Activated T-helper 9 cell treated with anti-CD3 and anti-CD28 coated beads, Interleukin-2, amount 50 U/mL, for 16 hours (primary cell): ENCODE measurements at regions not wholly inside any gene's neighbourhood (a gene's known extent, or its start where the extent isn't known, plus 50 kb on each side); places are given as distances from the start of the nearest gene placed in this dataset.

Experiments
- DNase-seq: peaks from one replicate; pipeline ENCODE4 v3.0.0-alpha.2; 2020; ENCODE audit warnings: low read depth

DNA sequence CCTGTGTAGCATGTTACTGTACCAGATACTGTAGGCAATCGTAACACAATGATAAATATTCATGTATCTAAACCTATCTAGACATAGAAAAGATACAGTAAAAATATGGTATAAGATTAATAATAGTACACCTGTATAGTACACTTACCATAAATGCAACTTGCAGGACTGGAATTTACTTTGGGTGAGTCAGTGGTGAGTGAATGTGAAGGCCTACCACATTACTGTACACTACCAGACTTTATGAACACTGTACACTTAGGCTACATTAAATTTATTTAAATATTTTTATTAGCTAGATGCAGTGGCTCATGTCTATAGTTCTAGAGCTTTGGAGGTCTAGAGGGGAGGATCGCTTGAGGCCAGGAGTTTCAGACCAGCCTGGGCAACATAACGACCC is 186.6 kb upstream of the ROPN1 start:
- no peak for DNase-seq

DNA sequence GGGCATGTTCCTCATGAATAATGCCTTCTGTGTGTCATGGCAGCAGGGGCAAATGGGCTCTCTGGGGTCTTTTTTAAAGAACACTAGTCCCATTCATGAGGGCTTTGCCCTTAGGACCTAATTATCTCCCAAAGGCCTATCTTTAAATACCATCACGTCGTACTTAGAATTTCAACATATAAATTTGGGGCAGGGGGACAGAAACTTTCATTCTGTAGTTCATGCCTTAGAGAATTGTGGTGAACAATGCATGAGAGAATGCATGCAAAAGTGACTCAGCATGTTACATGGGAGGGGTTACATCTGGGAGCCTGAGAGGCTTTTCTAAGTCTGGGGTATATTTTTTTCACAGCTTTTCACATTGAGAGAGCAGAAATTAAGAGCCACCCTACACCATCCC is 208.5 kb upstream of the ROPN1 start:
- DNase-seq, result no peak

DNA sequence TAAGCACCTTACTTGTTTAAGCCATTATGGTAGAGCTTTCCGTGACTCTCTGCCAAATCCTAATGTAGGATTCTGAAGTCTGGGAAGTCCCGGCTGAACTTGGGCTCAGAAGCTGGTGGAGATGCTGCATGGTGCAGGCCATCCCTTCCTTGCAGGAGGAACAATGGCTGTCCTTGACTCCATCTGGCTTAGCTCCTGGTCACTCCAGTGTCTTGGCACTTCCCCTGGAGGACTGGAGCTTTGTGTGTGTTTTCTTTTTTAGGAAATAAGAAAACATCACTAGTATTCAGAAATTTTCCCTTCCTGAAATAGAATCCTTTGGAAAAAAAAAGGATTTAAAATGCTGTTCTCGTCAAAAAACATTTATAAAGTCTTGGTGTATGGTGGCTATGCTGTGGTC is 209.3 kb upstream of the ROPN1 start:
- DNase-seq, result no peak

DNA sequence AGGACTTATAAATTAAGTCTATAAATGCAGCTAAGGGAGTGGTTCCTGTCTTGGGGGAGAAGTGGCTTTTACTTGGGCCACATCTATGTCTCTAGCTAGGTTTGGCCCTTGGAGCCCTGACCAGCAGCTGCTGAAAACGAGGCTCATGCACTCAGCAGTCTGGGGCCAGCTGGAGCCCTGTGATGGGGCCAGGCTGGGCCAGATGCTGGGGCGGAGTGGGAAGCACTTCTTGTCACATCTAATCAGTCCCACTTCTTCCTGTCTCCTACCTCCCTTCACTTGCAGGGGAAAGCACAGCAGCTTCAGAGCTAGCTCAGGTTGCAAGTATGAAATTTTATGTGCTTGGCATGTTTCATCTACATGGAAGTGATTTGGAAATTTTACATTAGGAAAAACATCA is 209.9 kb upstream of the ROPN1 start:
- DNase-seq, result no peak

DNA sequence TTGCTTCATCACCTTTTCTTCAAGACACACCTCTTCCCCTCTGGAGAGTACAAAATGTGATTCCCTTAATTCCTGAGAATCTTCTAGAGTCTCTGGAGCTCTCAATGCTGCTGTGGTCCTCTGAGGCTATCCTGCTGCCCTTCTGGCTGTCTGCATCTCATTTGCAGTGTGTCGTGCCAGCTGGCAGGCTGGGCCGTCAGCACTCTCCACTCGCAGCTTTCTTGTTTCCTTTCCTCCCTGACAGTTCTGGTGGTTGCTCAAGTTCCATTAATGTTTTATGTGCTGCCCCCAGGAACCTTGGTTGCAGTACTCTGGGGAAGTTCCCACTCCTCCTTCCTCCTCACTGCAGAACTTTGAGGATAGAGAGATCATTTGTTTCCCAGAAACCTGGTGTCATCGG is 210.8 kb upstream of the ROPN1 start:
- DNase-seq, result no peak

DNA sequence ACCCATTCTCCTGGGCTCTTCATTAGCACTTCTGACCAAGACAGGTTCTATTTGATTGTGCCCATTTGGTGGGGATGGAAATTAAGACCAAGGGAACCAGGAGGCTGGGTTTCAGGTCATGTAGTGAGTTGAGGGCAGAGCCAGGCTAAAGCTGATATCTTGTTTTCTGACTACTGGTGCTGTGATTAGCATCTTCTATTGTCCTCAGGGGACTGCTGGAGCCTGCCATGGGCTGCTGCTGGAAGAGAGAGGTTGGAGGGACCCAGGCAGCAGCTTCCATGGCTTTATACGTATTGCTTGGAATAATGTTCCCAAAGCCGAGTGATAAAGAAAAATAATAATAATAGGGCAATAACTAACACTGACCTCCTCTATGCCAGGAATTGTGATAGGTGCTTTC is 211.4 kb upstream of the ROPN1 start:
- DNase-seq, result no peak

DNA sequence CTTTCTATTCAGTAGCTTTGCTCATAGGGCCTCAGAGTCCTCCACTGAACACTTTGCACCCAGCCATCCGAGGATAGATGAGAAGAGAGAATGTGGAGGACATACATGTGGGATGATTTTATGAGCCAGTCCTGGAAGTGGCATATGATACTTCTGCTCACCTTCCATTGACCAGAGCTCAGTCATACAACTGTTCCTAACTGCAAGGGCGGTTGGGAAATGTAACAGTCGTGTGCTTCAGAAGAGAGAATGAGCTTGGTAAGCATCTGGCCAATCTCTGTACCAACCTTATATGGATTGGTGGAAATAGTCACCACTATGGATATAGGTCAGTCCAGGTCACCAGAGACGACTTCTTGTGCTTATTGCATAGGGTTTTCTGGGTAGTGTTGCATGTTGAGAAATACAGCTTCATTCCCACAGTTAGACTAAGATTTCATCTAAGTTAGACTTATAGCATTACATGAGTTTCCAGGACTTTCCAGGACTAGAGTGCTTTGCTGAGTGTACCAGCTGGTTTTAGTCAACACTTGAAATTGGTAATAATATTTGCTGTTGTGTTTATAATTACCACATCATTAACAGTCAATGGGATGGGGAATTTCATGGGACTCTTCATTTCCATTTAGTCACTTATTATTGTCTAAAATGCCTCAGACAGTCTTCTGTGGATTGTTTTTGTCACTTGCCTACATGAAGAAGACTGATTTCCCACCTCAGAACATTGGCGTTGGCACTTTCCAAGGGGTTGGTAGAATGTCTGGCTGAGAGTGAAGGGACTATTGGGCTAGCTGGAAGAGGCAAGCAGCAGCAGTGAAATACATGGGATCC is 214.5 kb upstream of the ROPN1 start:
- DNase-seq, result no peak

DNA sequence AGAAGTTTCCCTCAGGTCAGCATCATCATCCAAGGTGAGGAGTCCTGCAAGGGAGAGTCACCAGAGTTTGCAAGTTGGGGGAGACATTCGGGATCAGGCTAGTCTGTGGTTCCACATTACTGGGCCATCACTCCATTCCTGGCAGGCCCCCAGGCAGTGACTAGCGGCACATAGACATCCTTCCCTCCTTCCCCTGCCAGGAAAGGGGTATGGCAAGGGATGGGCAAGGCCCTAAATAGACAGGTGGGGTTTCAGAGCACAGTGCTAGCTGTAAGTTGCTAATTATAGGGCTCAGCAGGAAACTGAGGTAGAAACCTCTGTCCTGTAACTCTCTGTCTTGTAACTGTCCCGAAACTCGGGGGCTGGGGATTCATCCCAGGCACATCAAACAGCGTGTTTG is 215.2 kb upstream of the ROPN1 start:
- DNase-seq, result no peak

DNA sequence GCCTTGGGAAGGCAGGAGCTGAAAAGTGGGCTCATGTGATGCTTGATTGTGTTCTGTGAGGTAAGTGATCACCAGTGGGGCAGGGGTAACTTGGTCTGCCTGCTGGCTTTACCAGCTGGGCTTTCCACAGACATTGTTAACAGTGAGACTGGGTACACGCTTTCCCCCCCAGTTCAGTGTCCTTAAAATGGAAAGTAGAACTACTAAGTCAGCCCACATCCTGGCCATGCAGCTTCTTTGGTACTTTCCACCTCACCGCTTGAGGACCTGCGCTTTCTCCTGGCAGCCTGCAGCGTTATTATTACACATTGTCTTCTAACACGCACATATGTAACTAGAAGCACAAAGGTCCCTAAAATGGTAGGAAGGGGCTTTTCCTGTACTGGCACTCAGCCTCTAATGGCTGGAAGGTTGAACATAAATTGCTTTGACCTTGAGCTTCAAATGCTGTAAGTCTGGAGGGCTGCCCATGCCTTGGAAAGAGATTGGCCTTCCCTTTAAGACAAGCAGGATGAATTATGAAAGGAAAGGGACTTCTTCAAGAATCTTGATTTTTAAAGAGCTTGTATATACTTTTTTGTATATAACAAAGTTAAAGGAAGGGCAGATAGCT is 216.1 kb upstream of the ROPN1 start:
- DNase-seq, result no peak

DNA sequence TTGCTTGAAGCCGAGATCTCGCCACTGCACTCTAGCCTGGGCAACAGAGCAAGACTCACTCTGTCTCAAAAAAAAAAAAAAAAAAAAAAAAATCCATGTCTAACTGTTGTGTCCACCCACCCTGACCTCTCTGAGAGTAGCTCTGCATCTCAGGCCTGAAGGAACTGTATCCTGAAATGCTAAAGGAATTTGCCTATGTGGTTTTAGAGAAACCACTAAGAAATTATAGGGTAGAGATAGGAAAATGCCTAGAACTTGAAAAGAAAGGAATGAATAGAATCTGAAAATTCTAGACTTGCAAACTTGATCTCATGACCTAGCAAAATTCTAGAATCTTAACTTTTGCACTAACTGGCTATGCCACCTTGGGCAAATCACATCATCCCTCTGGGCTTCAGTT is 217.5 kb upstream of the ROPN1 start:
- DNase-seq, result no peak

DNA sequence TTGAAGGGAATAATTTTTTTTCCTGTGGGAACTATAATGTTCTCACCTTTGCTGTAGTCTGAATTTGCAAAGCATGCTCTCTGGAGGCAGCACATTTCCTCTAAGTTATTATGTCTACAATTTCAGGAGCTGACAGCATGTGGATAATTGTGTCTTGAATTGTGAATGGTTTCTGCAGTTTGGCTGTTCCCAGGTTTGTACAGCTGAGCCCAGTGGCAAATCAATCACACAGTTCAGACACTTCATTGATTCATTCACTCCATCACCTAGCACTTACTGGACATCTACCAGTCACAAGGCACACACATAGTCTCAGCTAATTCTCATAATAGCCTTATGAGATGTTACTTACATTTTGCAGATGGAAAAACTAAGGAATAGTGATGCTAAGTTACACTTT is 219.0 kb upstream of the ROPN1 start:
- DNase-seq, result no peak

DNA sequence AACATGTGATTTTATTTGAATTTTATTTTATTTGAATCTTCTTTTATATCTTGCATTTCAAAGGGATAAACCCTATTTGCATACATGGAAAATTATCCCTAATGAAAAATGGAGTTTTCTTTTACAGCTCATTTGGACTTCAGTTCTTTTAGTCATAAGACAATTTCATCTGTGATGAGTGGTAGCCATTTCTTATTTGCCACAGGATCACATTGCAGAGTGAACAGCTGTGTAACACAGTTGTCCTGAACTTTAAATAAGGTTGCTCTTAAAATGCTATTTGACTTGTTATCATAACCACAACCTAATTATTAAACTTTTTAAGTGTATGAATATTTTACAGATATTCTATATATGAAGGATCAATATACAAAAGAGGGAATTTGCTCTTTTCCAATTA is 221.7 kb upstream of the ROPN1 start:
- no peak for DNase-seq

DNA sequence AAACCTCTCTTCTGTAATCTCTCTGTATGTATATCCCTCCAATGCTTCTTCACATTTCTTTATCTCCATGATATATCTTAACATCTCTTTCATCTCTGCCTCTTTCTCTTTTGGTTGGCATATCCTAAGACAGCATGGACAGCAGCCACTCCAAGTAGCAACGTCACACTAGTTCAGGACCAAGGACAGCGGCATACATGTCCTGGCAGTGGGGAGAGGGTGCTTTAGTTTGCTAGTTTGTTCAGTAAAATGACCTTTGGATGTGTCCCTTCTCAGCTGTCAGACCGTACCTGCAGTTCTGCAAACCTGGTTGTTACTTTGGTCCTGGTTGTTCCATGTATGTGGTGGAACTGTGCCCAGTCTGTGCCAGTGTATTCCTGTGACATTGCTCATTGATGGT is 225.6 kb upstream of the ROPN1 start:
- DNase-seq, result no peak

DNA sequence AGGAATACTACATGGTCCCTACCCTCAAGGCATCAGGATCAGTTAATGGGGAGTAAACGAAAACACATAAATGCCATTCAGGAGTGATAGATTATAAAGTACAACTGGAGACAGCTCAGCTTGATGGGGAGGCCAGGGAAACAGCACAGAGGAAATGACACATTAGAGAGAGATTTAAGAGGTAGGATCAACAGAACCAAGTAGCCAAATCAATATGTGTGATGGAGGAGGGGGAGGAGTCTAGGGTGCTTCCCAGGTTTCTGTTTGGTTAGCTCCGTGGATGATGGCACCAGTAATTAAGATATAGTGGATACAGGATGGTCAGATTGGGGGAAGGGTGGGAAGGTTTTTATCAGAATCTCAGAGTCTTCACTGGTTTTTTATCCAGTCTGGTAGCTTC is 229.5 kb upstream of the ROPN1 start:
- DNase-seq, result no peak

DNA sequence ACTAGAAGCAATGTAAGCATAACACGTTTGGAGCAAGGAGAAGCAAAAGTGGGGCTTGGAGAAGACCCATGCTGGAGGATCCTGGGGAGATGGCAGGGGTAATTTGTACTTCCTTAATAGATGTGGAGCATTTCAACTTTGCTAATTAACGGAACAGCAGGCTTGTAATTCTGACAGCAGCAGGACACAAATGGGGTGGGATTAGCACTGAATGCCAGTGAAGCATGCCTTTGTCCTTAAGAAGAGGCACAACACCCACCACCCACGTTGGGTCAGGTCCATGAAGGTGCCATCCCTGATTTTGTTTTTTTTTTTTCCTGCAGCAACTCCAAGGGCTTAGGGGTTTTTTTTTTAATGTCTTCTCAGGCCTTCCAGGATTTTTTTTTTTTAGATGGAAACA is 231.9 kb upstream of the ROPN1 start:
- DNase-seq, result no peak

DNA sequence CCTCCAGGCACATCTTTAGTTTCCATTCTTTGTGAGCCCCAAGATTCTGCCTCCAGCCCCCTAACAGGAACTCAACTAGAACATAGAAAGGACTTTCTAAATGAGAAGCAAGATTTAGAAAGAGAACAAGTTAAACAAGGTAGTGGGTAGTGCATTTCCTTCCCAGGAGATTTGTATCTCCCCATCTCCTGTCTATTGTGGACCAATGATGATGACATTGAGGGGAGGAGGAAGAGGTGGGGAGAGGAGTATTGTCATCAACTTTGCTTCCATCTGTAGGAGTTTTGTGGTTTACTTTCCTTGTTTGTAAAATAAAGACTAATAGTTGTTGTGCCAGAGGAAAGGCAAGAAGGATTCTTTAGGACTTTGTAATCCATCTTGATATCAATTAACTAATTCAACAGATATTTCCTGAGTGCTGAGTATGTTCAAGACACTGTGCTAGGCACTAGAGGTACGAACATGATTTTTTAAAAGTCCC is 235.3 kb upstream of the ROPN1 start:
- DNase-seq, result no peak

DNA sequence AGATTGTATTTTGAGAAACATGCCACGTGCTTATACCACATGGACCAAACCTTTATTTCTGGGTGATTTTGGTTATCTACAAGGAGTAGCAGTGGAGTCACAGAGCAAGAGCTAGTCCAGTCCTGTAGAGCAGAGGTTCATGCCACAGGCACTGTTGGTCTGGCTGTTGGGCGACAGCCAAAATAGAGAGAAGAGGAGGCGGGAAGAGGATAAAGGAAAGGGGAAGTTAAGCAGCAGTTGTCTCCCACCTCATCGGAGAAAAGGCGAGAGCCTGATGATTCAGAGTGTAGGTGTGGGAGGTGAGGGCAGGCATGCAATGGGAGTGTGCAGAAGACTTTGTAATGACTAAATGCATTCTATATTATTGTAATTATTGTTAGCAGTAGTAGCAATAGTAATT is 237.5 kb upstream of the ROPN1 start:
- DNase-seq, result no peak

DNA sequence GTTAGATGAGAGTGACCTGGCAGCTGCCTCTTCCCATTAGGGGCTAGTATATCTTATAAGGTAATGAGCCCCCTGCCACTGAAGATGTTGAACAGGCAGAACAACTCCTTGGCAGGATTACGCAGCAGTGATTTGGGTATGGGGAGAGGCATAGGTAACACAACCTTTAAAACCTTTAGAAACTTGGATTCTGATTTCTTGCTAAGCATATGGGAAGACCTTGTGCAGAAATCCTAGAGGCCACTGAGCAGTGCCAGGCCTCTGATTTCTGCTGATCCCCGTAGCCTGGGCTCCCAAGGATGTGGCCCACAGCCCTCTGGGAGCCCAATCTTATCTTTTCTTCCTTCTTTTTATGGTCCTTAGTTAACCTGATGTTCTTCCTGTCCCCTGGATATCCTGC is 237.9 kb upstream of the ROPN1 start:
- no peak for DNase-seq

DNA sequence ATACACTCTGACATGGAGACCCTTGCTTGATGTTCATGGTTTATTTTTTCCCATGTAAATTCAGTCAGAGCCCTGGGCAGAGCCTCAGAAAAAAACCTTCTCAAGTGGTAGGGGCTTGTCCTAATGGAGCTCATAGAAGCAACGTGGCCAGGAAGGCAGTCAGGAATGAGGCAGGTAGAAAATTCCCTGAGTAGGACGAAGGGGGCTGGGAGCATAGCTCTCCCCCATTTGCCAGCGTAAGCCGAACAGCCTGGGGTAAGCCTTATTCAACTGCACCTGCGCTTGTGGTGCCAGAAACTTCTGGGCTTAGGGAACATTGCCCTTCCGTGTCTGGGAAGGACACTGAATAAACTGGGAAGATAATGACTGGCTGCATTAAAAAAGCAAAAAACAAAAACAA is 238.5 kb upstream of the ROPN1 start:
- no peak for DNase-seq

DNA sequence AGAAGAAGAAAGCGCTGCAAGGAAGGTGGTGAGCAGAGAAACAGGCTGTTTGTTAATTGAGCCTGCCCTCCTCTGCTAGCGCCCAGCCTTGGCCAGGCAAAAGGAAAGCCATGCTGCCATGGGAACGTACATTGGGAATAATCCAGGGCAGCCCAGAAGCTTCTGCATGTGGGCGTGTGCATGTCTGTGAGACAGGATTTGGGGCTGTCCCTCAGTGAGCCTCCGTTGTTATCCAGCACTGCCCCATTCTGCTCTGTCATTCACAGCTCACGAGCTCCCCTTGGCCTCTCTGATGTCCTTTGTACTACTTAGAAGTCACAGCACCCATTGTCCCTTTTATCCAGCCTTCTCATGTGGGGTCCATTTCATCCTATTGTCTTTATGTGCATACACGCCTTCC is 239.1 kb upstream of the ROPN1 start:
- no peak for DNase-seq

DNA sequence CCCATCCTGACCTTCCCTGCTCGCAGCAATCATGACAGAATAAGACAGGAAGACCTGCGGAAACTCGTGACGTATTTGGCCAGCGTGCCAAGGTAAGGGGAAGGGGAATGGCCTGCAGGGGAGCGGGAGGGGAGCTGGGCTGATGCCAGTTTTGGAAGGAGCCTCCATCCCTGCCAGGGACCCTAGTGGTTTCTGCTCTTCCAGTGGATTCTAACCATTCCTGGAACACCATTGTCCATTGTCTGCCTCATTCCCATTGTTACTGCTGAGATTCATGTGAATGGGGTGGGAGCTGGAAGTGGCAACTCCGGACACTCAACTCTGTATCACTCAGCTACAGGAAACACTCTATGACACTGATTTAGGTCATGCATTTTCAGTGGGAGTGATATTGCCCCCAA is 242.9 kb upstream of the ROPN1 start:
- no peak for DNase-seq

DNA sequence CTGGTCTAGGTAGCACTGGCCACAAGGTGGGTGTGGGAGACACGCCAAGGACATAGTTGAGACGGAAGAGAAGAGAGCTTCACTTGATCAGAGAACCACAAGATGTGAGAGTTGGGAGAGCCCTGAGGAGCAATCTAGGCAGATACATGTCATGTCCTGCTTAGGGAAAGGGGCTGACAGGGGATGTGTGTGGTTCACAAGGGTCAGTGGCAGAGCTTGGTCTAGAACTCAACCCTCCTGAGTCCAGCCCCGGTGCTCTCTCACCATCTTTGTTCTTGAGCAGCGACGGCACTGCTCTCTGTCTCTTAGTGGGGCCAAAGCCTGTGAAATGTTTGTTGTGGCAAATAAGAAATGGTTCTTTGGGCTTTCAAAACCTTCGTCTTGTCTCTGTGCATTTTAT is 243.5 kb upstream of the ROPN1 start:
- DNase-seq, result no peak

DNA sequence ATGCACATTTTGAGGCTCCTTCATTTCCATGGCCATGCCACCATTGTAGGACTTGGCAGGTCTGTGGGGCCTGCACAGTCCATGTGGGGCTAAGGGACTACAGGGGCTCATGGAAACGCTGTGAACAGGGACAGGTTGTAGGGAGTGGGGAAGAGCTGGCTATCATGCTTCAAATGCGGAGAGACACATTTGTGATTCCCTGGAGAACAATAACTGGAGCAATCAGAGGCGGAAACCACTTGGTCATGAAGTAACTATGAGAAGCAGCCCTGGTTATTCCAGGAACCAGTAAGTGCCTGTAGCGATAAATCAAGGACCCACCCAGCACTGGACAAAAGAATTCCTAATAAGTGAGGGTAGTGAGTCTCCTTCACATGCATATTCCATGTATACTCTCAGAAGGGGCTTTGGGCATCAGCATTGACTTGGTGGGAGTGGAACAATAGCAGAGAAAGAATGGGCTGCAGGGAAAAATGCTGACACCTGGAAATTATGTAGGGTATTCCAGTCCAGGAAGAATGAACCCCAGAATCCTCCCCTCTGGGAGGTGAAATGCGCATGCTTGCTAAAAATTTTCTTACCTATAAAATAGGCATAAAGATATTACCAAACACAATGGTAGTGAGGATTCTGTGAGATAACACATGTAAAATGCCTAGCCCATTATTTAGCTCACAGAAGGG is 251.4 kb upstream of the ROPN1 start:
- no peak for DNase-seq
